C4-2B (cell line): ENCODE measurements at regions not wholly inside any gene's neighbourhood (a gene's known extent, or its start where the extent isn't known, plus 50 kb on each side); places are given as distances from the start of the nearest gene placed in this dataset.
"Not testable (repeated sequence)": the region's sequence is repeated elsewhere in the genome, so short reads cannot be mapped to it uniquely, and the experiment has no call there.

Source experiments
- H3K27ac ChIP-seq: fragments of 450-650 bp; 2 replicates; pipeline ENCODE4 v1.5.1; 2017
- CTCF ChIP-seq: fragments of 450-650 bp; conservative IDR thresholded peaks from 2 replicates; pipeline ENCODE4 v1.5.1; 2017; ENCODE audit warnings: mild to moderate bottlenecking

- H3K27ac ChIP-seq, result not testable (repeated sequence)
These were observed 56.1 kb upstream of the IQSEC3 start for GRCh38 chr12:10453-10852.

GRCh38 chr12:10879-11812, 55.4 kb upstream of the IQSEC3 start:
- not testable (repeated sequence) for H3K27ac ChIP-seq
- TF ChIP-seq CTCF, result peak; percentile 48

GRCh38 chr12:12306-12705, 54.3 kb upstream of the IQSEC3 start:
- H3K27ac ChIP-seq, result not testable (repeated sequence)

GRCh38 chr12:12725-13640, 53.6 kb upstream of the IQSEC3 start:
- peak overlapping the region; percentile 13 for H3K27ac ChIP-seq

GRCh38 chr12:13841-14240, 52.7 kb upstream of the IQSEC3 start:
- H3K27ac ChIP-seq, result peak overlapping the region; percentile 13; the same call in 1 of the 2 replicates

GRCh38 chr12:14696-15095, 51.9 kb upstream of the IQSEC3 start:
- H3K27ac ChIP-seq, result not testable (repeated sequence)

GRCh38 chr12:15381-15780, 51.2 kb upstream of the IQSEC3 start:
- not testable (repeated sequence) for H3K27ac ChIP-seq

- not testable (repeated sequence) for H3K27ac ChIP-seq
These were observed 50.5 kb upstream of the IQSEC3 start for GRCh38 chr12:16019-16418.

- H3K27ac ChIP-seq, result not testable (repeated sequence)
These were observed 50.0 kb upstream of the IQSEC3 start for GRCh38 chr12:16541-16940.
